OCI-LY1 (cell line): ENCODE measurements at regions not wholly inside any gene's neighbourhood (a gene's known extent, or its start where the extent isn't known, plus 50 kb on each side); places are given as distances from the start of the nearest gene placed in this dataset.

Experiments used
- CTCF ChIP-seq: fragments of 200-600 bp; sonication (generic), shearing (Covaris generic); IDR thresholded peaks from 2 replicates; pipeline ENCODE4 v1.5.1; 2017; ENCODE audit warnings: mild to moderate bottlenecking, antibody characterized with exemption, low read length, moderate library complexity, mixed read lengths
- EZH2 ChIP-seq: fragments of 200-600 bp; sonication (generic), shearing (Covaris generic); IDR thresholded peaks from 2 replicates; pipeline ENCODE4 v1.8.0; 2017; ENCODE audit warnings: borderline replicate concordance, mixed run types, mild to moderate bottlenecking, antibody characterized with exemption, low read length, moderate library complexity, mixed read lengths

DNA sequence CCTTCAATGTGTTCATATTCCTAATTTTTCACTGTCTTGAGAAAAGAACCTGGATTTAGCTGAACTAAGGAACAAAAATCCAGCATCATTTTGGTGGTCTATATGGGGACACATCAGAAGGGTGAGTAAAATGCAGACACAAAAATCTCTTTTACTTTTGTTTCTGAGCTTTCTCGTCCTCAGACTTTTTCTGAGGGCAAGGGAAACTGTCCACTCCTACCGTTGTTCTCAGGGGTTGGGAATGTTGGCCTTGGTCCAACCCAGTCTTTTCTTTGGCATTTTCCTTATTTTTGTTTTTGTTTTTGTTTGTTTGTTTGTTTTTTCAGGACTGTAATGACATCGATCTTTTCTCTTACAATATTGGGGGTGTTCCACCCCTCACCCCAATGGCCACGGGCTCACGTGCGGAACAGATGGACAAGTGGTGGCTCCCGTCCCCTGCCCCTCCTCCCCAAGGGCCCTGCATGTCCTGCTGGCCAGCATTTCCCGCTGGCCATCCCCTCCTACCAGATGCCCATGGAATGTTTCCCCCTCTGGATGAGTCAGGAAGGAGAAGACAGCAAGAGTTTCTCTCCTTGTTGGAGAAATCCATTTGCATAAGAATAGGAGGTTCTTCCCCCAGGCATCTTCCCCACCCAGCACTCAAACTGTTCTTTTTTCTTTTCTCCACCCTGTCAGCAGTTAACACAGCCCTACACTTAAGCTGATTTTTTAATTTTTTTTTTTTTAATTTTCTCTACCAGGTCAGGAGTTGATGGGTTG lies 305.4 kb upstream of the NDST4 start:
- TF ChIP-seq CTCF, result no peak
- no peak for TF ChIP-seq EZH2
